ENCODE measurements at regions not wholly inside any gene's neighbourhood (a gene's known extent, or its start where the extent isn't known, plus 50 kb on each side); places are given as distances from the start of the nearest gene placed in this dataset.

- TF ChIP-seq POLR2A (IDR thresholded peaks at IDR 0.05) (no peak), CTCF (IDR thresholded peaks at IDR 0.05) (no peak), EP300 (IDR thresholded peaks at IDR 0.05) (no peak)
Observed at GRCh38 chr11:70741085-70741484, 342.8 kb downstream of the CTTN start.
